ENCODE measurements at regions not wholly inside any gene's neighbourhood (a gene's known extent, or its start where the extent isn't known, plus 50 kb on each side); places are given as distances from the start of the nearest gene placed in this dataset.
A peak's percentile ranks its signal among the peaks of the same experiment; 100 is the strongest.

DNA sequence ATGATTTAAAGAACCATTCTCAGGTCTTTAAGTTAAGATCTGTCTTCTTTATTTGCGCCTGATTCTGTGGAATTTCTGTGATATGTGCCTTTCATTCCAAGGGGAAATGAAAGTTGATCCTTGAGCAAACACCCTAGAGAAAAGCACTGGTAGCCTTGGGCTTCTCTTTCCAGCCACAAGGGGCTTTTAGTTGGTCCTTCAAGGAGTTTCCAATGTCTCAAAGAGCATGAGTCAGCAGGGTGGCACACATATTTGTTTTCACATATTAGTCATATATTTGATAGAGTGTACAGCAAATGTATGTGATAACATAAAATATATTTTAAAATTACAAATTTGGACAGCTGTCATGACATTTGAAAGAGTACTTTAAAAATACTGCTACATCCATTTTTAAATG is 339.5 kb downstream of the TXNL1 start:
- Histone ChIP-seq H3K79me1 (ENCODE audit: low read depth in 1 of 2, low read length in 2 of 2) (no peaks in the 10 kb centered on the region), H3K23ac (ENCODE audit: low read depth, low read length) (no peak overlapping the region), H3K56ac (ENCODE audit: extremely low read depth, insufficient read depth, low read length) (no peak overlapping the region), H4K8ac (ENCODE audit: low read depth in 2 of 2, low read length in 2 of 2) (no peak overlapping the region), H2BK5ac (ENCODE audit: low read depth, low read length, poor library complexity, severe bottlenecking) (no peak overlapping the region), H3K36me3 (ENCODE audit: control insufficient read depth, insufficient read depth, low read length) (no peaks in the 10 kb centered on the region), H3K18ac (ENCODE audit: low read depth, low read length) (no peak overlapping the region), H3K27ac (ENCODE audit: insufficient read depth, low read length) (no peak overlapping the region), H2AK5ac (ENCODE audit: low read depth, low read length) (no peak overlapping the region), H3K4me2 (ENCODE audit: low read depth, low read length) (no peak overlapping the region), H2BK15ac (ENCODE audit: low read depth, low read length) (no peak overlapping the region), H2BK120ac (ENCODE audit: low read depth, low read length) (no peak overlapping the region), H4K91ac (ENCODE audit: insufficient read depth, low read depth, low read length) (no peak overlapping the region), H4K5ac (ENCODE audit: low read depth, low read length) (no peak overlapping the region), H4K20me1 (ENCODE audit: insufficient read depth, low read length) (no peaks in the 10 kb centered on the region), H3K4me3 (ENCODE audit: insufficient read depth, low read depth, low read length) (no peak overlapping the region), H2BK20ac (ENCODE audit: low read depth, low read length) (no peak overlapping the region), H3K4ac (ENCODE audit: low read depth, low read length) (no peak overlapping the region), H3K9me3 (ENCODE audit: control insufficient read depth, insufficient read depth, low read length) (no peaks in the 10 kb centered on the region), H3K9me1 (ENCODE audit: insufficient read depth, low read length) (0 out of 2 replicates have a peak, but pooled peaks cover 2% of the 10 kb centered on the region), H3K27me3 (ENCODE audit: control insufficient read depth, insufficient read depth, low read length) (no peaks in the 10 kb centered on the region), H2AFZ (replicated peaks; ENCODE audit: low read length, poor library complexity) (no peak overlapping the region), H3K9ac (ENCODE audit: low read depth, low read length) (no peak overlapping the region), H3K4me1 (ENCODE audit: control insufficient read depth, insufficient read depth, low read length) (no peaks in the 10 kb centered on the region), H3K14ac (replicated peaks; ENCODE audit: low read depth, low read length) (no peak overlapping the region), H2AK9ac (replicated peaks; ENCODE audit: low read depth, low read length, poor library complexity) (no peak overlapping the region)
- intact Hi-C loops (cut with micrococcal nuclease) = loop anchor here (5.0 kb wide), 1 partner anchor 432 kb away; no protein-coding TSS in a partner anchor
- ATAC-seq (ENCODE audit: low read depth) (no peak; the same call in 1 of the 2 replicates), DNase-seq (peak; percentile 62)
- CTCF ChIA-PET = no interaction called here
- WGBS, 2 experiments (ENCODE audit: extremely low coverage in 2 of 2, insufficient read length in 1 of 2) = no CpG with 5 or more reads among the region's 1 CpG
- TF ChIP-seq, protein P1, sequence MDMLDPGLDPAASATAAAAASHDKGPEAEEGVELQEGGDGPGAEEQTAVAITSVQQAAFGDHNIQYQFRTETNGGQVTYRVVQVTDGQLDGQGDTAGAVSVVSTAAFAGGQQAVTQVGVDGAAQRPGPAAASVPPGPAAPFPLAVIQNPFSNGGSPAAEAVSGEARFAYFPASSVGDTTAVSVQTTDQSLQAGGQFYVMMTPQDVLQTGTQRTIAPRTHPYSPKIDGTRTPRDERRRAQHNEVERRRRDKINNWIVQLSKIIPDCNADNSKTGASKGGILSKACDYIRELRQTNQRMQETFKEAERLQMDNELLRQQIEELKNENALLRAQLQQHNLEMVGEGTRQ (IDR thresholded peaks at IDR 0.05; ENCODE audit: low read depth, low read length) = no peak
- no peak for TF ChIP-seq NFE2L2 (IDR thresholded peaks at IDR 0.05; ENCODE audit: low read depth, low read length)
- TF ChIP-seq MAZ (IDR thresholded peaks at IDR 0.05; ENCODE audit: borderline replicate concordance, low read depth, low read length) = no peak
- TF ChIP-seq FOS (IDR thresholded peaks at IDR 0.05; ENCODE audit: low read depth, low read length) = 0 out of 2 replicates have a peak, but pooled peaks have one; percentile 8
- peak; percentile 26; the same call in 1 of the 2 replicates for TF ChIP-seq MAFK (IDR thresholded peaks at IDR 0.05; ENCODE audit: low read depth, low read length)
- no peak for TF ChIP-seq CEBPB (IDR thresholded peaks at IDR 0.05; ENCODE audit: low read depth, low read length)
- no peak for TF ChIP-seq CHD1 (IDR thresholded peaks at IDR 0.05; ENCODE audit: low read depth, low read length)
- TF ChIP-seq, protein P2, sequence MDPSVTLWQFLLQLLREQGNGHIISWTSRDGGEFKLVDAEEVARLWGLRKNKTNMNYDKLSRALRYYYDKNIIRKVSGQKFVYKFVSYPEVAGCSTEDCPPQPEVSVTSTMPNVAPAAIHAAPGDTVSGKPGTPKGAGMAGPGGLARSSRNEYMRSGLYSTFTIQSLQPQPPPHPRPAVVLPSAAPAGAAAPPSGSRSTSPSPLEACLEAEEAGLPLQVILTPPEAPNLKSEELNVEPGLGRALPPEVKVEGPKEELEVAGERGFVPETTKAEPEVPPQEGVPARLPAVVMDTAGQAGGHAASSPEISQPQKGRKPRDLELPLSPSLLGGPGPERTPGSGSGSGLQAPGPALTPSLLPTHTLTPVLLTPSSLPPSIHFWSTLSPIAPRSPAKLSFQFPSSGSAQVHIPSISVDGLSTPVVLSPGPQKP (IDR thresholded peaks at IDR 0.05; ENCODE audit: borderline replicate concordance, low read depth, low read length) = no peak
- TF ChIP-seq RCOR1 (IDR thresholded peaks at IDR 0.05; ENCODE audit: insufficient replicate concordance, low read length) = no peak
- TF ChIP-seq, protein P3, sequence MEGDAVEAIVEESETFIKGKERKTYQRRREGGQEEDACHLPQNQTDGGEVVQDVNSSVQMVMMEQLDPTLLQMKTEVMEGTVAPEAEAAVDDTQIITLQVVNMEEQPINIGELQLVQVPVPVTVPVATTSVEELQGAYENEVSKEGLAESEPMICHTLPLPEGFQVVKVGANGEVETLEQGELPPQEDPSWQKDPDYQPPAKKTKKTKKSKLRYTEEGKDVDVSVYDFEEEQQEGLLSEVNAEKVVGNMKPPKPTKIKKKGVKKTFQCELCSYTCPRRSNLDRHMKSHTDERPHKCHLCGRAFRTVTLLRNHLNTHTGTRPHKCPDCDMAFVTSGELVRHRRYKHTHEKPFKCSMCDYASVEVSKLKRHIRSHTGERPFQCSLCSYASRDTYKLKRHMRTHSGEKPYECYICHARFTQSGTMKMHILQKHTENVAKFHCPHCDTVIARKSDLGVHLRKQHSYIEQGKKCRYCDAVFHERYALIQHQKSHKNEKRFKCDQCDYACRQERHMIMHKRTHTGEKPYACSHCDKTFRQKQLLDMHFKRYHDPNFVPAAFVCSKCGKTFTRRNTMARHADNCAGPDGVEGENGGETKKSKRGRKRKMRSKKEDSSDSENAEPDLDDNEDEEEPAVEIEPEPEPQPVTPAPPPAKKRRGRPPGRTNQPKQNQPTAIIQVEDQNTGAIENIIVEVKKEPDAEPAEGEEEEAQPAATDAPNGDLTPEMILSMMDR (conservative IDR thresholded peaks at IDR 0.05; ENCODE audit: low read depth, low read length) = peak; percentile 42
- TF ChIP-seq RFX5 (IDR thresholded peaks at IDR 0.05; ENCODE audit: low read depth, low read length) = no peak
- TF ChIP-seq MXI1 (IDR thresholded peaks at IDR 0.05; ENCODE audit: borderline replicate concordance, low read depth, low read length) = no peak
- TF ChIP-seq BHLHE40 (IDR thresholded peaks at IDR 0.05; ENCODE audit: low read depth, low read length) = no peak
- TF ChIP-seq SMC3 (IDR thresholded peaks at IDR 0.05; ENCODE audit: low read depth, low read length) = peak; percentile 47
- TF ChIP-seq RAD21 (IDR thresholded peaks at IDR 0.05; ENCODE audit: low read length) = peak; percentile 43; the same call in 1 of the 2 replicates
- BruUV-seq (replicated peaks) = no TSS peak
- dilution Hi-C loops (cut with HindIII; ENCODE audit: low sequenced_read_pairs, unreplicated experiment) = no loop called here
- POLR2A ChIA-PET (ENCODE audit: unreplicated experiment) = no interaction called here
- in situ Hi-C loops (cut with MboI; ENCODE audit: low sequenced_read_pairs) = no loop called here

Measured in IMR-90 (cell line).